Sigmoid colon (tissue), 4 donors: ENCODE measurements at regions not wholly inside any gene's neighbourhood (a gene's known extent, or its start where the extent isn't known, plus 50 kb on each side); places are given as distances from the start of the nearest gene placed in this dataset.

ENCODE experiments used
- EP300 ChIP-seq, 4 donors: sonication (generic); formaldehyde crosslinking; IDR thresholded peaks; one replicate each; pipeline ENCODE4 v1.6.1; 2017; ENCODE audit warnings: antibody characterized with exemption in 4 of 4
- POLR2A ChIP-seq, 2 donors: fragments of 450-650 bp; IDR thresholded peaks; one replicate each; pipeline ENCODE4 v1.6.1; 2016; ENCODE audit warnings: antibody characterized with exemption in 2 of 2, mild to moderate bottlenecking in 2 of 2, moderate library complexity in 2 of 2
- TF ChIP-seq, protein P1 (sequence below), 4 experiments: fragments of 450-650 bp in 3 of 4; fragments of 200-600 bp in 1 of 4; IDR thresholded peaks; one replicate each; pipeline ENCODE4 v1.5.1; 2016 to 2019; ENCODE audit warnings: antibody characterized with exemption in 4 of 4, mild to moderate bottlenecking in 3 of 4, moderate library complexity in 2 of 4

DNA sequence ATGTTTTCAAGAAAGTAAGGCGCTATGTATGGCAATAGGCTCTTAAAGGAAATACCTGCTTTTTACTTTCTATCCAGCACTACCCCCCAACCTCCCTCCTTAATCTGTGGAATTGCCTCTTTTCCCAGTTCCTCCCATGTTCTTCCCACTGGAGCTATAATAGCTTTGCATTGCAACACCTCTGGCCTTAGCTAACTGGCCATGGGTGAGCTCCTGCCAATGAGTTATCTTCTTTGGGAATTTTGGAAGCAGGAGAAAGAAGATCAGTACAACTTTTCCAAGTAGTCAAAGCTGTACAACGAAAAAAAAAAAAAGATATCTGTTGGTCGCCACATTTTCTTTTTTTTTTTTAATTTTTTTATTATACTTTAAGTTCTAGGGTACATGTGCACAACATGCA is 398.0 kb downstream of the NPIPA8 start:
- TF ChIP-seq, protein P1, sequence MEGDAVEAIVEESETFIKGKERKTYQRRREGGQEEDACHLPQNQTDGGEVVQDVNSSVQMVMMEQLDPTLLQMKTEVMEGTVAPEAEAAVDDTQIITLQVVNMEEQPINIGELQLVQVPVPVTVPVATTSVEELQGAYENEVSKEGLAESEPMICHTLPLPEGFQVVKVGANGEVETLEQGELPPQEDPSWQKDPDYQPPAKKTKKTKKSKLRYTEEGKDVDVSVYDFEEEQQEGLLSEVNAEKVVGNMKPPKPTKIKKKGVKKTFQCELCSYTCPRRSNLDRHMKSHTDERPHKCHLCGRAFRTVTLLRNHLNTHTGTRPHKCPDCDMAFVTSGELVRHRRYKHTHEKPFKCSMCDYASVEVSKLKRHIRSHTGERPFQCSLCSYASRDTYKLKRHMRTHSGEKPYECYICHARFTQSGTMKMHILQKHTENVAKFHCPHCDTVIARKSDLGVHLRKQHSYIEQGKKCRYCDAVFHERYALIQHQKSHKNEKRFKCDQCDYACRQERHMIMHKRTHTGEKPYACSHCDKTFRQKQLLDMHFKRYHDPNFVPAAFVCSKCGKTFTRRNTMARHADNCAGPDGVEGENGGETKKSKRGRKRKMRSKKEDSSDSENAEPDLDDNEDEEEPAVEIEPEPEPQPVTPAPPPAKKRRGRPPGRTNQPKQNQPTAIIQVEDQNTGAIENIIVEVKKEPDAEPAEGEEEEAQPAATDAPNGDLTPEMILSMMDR (IDR thresholded peaks at IDR 0.05), result no peak
- TF ChIP-seq EP300 (IDR thresholded peaks at IDR 0.05), result no peak
- no peak for TF ChIP-seq POLR2A (IDR thresholded peaks at IDR 0.05)
